PFSK-1 (cell line): ENCODE measurements at regions not wholly inside any gene's neighbourhood (a gene's known extent, or its start where the extent isn't known, plus 50 kb on each side); places are given as distances from the start of the nearest gene placed in this dataset.

ENCODE experiments used
- FOXP2 ChIP-seq: optimal IDR thresholded peaks from 2 replicates; pipeline ENCODE3; 2011; ENCODE audit warnings: borderline replicate concordance, control low read depth, inconsistent platforms; ENCODE audit not compliant: insufficient read depth; ENCODE audit errors: extremely low read length, extremely low read depth
- POLR2AphosphoS5 ChIP-seq: IDR thresholded peaks from 2 replicates; pipeline ENCODE4 v1.6.1; 2012; ENCODE audit warnings: low read depth, mild to moderate bottlenecking, control low read depth, low read length, moderate library complexity
- REST ChIP-seq, 2 experiments: IDR thresholded peaks; 2 replicates each; pipeline versions ENCODE4 v1.6.1 to v1.8.0; 2011 to 2012; ENCODE audit warnings: low read depth in 2 of 2, low read length in 2 of 2, control low read depth in 1 of 2, inconsistent platforms in 1 of 2, mild to moderate bottlenecking in 1 of 2, moderate library complexity in 1 of 2; ENCODE audit not compliant: insufficient read depth in 1 of 2
- SIN3A ChIP-seq: IDR thresholded peaks from 2 replicates; pipeline ENCODE4 v1.6.1; 2012; ENCODE audit warnings: mild to moderate bottlenecking, low read length, moderate library complexity, borderline replicate concordance; ENCODE audit not compliant: insufficient read depth
- TAF1 ChIP-seq: IDR thresholded peaks from 2 replicates; pipeline ENCODE4 v1.6.1; 2012; ENCODE audit warnings: low read length, control low read depth, borderline replicate concordance; ENCODE audit not compliant: insufficient read depth

- TF ChIP-seq POLR2AphosphoS5 (no peak), REST (IDR thresholded peaks at IDR 0.05; ENCODE audit: insufficient read depth in 1 of 2, low read depth in 2 of 2, low read length in 2 of 2) (no peak), TAF1 (no peak), SIN3A (no peak), FOXP2 (no peak)
These were observed 183.4 kb upstream of the TOPAZ1 start for GRCh38 chr3:44058022-44058867.
